Spleen (tissue), 11 donors: ENCODE measurements at regions not wholly inside any gene's neighbourhood (a gene's known extent, or its start where the extent isn't known, plus 50 kb on each side); places are given as distances from the start of the nearest gene placed in this dataset.

Source experiments
- DNase-seq: peaks from one replicate; pipeline ENCODE4 v3.0.0-alpha.2; 2020
- H3K27ac ChIP-seq, 8 donors: fragments of 200-600 bp; sonication (generic) in 7 of 8; 1 replicate in 4 of 8; 2 replicates in 4 of 8; pipeline versions ENCODE4 v1.5.0 to v1.8.0; 2016 to 2021; ENCODE audit warnings: inconsistent platforms in 4 of 8, mild to moderate bottlenecking in 4 of 8, moderate library complexity in 1 of 8
- H3K27me3 ChIP-seq, 7 donors: fragments of 200-600 bp; sonication (generic) in 6 of 7; replicated peaks in 1 of 7; 1 replicate in 4 of 7; 2 replicates in 3 of 7; pipeline versions ENCODE4 v1.5.0 to v1.8.0; 2016 to 2021; ENCODE audit warnings: inconsistent platforms in 3 of 7, mild to moderate bottlenecking in 1 of 7
- H3K36me3 ChIP-seq, 6 donors: fragments of 200-600 bp; sonication (generic) in 5 of 6; 1 replicate in 4 of 6; 2 replicates in 2 of 6; pipeline versions ENCODE4 v1.5.0 to v1.8.0; 2016 to 2021; ENCODE audit warnings: inconsistent platforms in 2 of 6
- H3K4me1 ChIP-seq, 6 donors: fragments of 200-600 bp; sonication (generic) in 5 of 6; 1 replicate in 3 of 6; 2 replicates in 3 of 6; pipeline versions ENCODE4 v1.5.0 to v1.8.0; 2016 to 2021; ENCODE audit warnings: inconsistent platforms in 3 of 6
- H3K4me3 ChIP-seq, 8 donors: fragments of 200-600 bp; sonication (generic) in 7 of 8; 1 replicate in 4 of 8; 2 replicates in 4 of 8; pipeline versions ENCODE4 v1.5.0 to v1.8.0; 2016 to 2021; ENCODE audit warnings: inconsistent platforms in 4 of 8, mild to moderate bottlenecking in 4 of 8, moderate library complexity in 2 of 8
- H3K9me3 ChIP-seq, 8 donors: fragments of 200-600 bp; sonication (generic) in 7 of 8; 1 replicate in 4 of 8; 2 replicates in 4 of 8; pipeline versions ENCODE4 v1.5.0 to v1.8.0; 2016 to 2021; ENCODE audit warnings: inconsistent platforms in 4 of 8
- CTCF ChIP-seq, 11 experiments: fragments of 200-600 bp in 7 of 11; fragments of 450-650 bp in 4 of 11; sonication (generic) in 4 of 11; IDR thresholded peaks in 8 of 11; conservative IDR thresholded peaks in 3 of 11; 1 replicate in 7 of 11; 2 replicates in 4 of 11; pipeline versions ENCODE4 v1.4.0 to v1.8.0; 2016 to 2021; ENCODE audit warnings: antibody characterized with exemption in 11 of 11, inconsistent platforms in 4 of 11, mild to moderate bottlenecking in 1 of 11
- POLR2A ChIP-seq, 3 donors: fragments of 450-650 bp; IDR thresholded peaks; one replicate each; pipeline ENCODE4 v1.5.1; 2017; ENCODE audit warnings: antibody characterized with exemption in 3 of 3, mild to moderate bottlenecking in 1 of 3
- POLR2AphosphoS5 ChIP-seq, 3 donors: sonication (generic); formaldehyde crosslinking; IDR thresholded peaks; one replicate each; pipeline ENCODE4 v1.5.1; 2017; ENCODE audit warnings: antibody characterized with exemption in 3 of 3
- WGBS, 5 donors: extraction: QIAGEN DNeasy Blood & Tissue Kit in 3 of 5; methylation state at CpG; one replicate each; pipeline versions ENCODE4 v1.1.5 to v1.1.7; 2013 to 2018; 5-methylcytosine and 5-hydroxymethylcytosine counted together
- intact Hi-C: fragments of 100-400 bp; cut with DNase I; formaldehyde crosslinking; loops from one replicate; pipeline ENCODE4 v1.15.0; 2023; ENCODE audit warnings: low total_unique reads
- donor health status: healthy with polysubstance abuse.
- donor health status: DM: no; HTN: no; CAD: no; lungs with moderate emphysema.
- donor health status: DM: no; HTN: no; CAD: no.
- donor health status: Bipolar disorder and iron deficiency.
- donor health status: healthy.
- donor health status: DM: no; HTN: no; CAD: no.
- donor health status: DM: yes; HTN: yes; CAD: no.

GRCh38 chr4:17203797-17204196 lies 305.4 kb upstream of the LDB2 start:
- no peak overlapping the region for H3K27ac ChIP-seq
- H3K36me3 ChIP-seq: no peaks in the 10 kb centered on the region
- intact Hi-C loops: no loop called here

GRCh38 chr4:17197070-17197469 lies 298.6 kb upstream of the LDB2 start:
- no peaks in the 10 kb centered on the region for H3K4me1 ChIP-seq
- H3K36me3 ChIP-seq: no peaks in the 10 kb centered on the region
- DNase-seq: no peak
- H3K4me3 ChIP-seq: no peak overlapping the region
- H3K9me3 ChIP-seq: peaks cover 0 to 16% (median 0%) of the 10 kb centered on the region in 8 donors
- TF ChIP-seq POLR2AphosphoS5 (IDR thresholded peaks at IDR 0.05) (no peak), POLR2A (IDR thresholded peaks at IDR 0.05) (no peak), CTCF (IDR thresholded peaks at IDR 0.05 in 8 of 11, conservative IDR thresholded peaks at IDR 0.05 in 3 of 11) (no peak)
- H3K27me3 ChIP-seq: no peaks in the 10 kb centered on the region
- no peak overlapping the region for H3K27ac ChIP-seq
- intact Hi-C loops: no loop called here
- WGBS, 5 donors: 92 to 96% (median 94%) methylated on average over 4 of the region's 4 CpGs

More at GRCh38 chr4:17203797-17204196, 305.4 kb upstream of the LDB2 start:
- Histone ChIP-seq H3K4me1 (no peaks in the 10 kb centered on the region), H3K4me3 (no peak overlapping the region), H3K9me3 (peaks cover 0 to 20% (median 6%) of the 10 kb centered on the region in 8 donors), H3K27me3 (no peaks in the 10 kb centered on the region)
- 80 to 96% (median 83%) methylated on average over 2 of the region's 2 CpGs for WGBS, 5 donors
- TF ChIP-seq POLR2A (IDR thresholded peaks at IDR 0.05): no peak
- no peak for DNase-seq

GRCh38 chr4:17195461-17196275 lies 297.2 kb upstream of the LDB2 start:
- DNase-seq: no peak
- Histone ChIP-seq H3K4me3 (no peak overlapping the region), H3K4me1 (no peaks in the 10 kb centered on the region), H3K36me3 (no peaks in the 10 kb centered on the region), H3K27ac (no peak overlapping the region), H3K9me3 (peaks cover 0 to 16% (median under 1%) of the 10 kb centered on the region in 8 donors), H3K27me3 (no peaks in the 10 kb centered on the region)
- TF ChIP-seq POLR2A (IDR thresholded peaks at IDR 0.05): no peak
- no peak for TF ChIP-seq POLR2AphosphoS5 (IDR thresholded peaks at IDR 0.05)
- no peak for TF ChIP-seq CTCF (IDR thresholded peaks at IDR 0.05 in 8 of 11, conservative IDR thresholded peaks at IDR 0.05 in 3 of 11)
- 77 to 88% (median 84%) methylated on average over 4 of the region's 4 CpGs for WGBS, 5 donors
- intact Hi-C loops: no loop called here

GRCh38 chr4:17194586-17194985 lies 296.1 kb upstream of the LDB2 start:
- Histone ChIP-seq H3K4me1 (no peaks in the 10 kb centered on the region), H3K4me3 (no peak overlapping the region)
- intact Hi-C loops: no loop called here

More at GRCh38 chr4:17194586-17194985, 296.1 kb upstream of the LDB2 start:
- no peaks in the 10 kb centered on the region for H3K27me3 ChIP-seq
- no peak for DNase-seq
- peaks cover 0 to 21% (median 6%) of the 10 kb centered on the region in 8 donors for H3K9me3 ChIP-seq
- no peaks in the 10 kb centered on the region for H3K36me3 ChIP-seq
- 63 to 90% (median 88%) methylated on average over 2 of the region's 2 CpGs for WGBS, 5 donors
- TF ChIP-seq CTCF (IDR thresholded peaks at IDR 0.05 in 8 of 11, conservative IDR thresholded peaks at IDR 0.05 in 3 of 11) (no peak), POLR2AphosphoS5 (IDR thresholded peaks at IDR 0.05) (no peak), POLR2A (IDR thresholded peaks at IDR 0.05) (no peak)
- H3K27ac ChIP-seq: no peak overlapping the region
